Motor neuron (in vitro differentiated cells): ENCODE measurements at regions not wholly inside any gene's neighbourhood (a gene's known extent, or its start where the extent isn't known, plus 50 kb on each side); places are given as distances from the start of the nearest gene placed in this dataset.

ENCODE experiments used
- ATAC-seq, 8 experiments: fragments of 200-7000 bp; cut with Tn5 transposase; replicated peaks in 6 of 8; 2 replicates each; pipeline ENCODE4 v1.8.0; 2021; ENCODE audit warnings: mild to moderate bottlenecking in 8 of 8, moderate library complexity in 8 of 8
- H3K27ac ChIP-seq, 2 donors: fragments of 250-450 bp; sonication (Bioruptor Pico); 2 replicates each; pipeline ENCODE4 v1.9.0; 2021; ENCODE audit warnings: antibody characterized with exemption in 2 of 2, mild to moderate bottlenecking in 2 of 2, moderate library complexity in 1 of 2
- H3K4me1 ChIP-seq, 2 donors: fragments of 250-450 bp; sonication (Bioruptor Pico); replicated peaks in 1 of 2; 2 replicates each; pipeline ENCODE4 v1.6.1; 2021; ENCODE audit warnings: antibody characterized with exemption in 2 of 2, mild to moderate bottlenecking in 2 of 2, moderate library complexity in 1 of 2
- H3K4me3 ChIP-seq, 5 donors: fragments of 250-450 bp; sonication (Bioruptor Pico); 2 replicates each; pipeline ENCODE4 v1.9.0; 2021; ENCODE audit warnings: antibody characterized with exemption in 5 of 5, mild to moderate bottlenecking in 5 of 5, moderate library complexity in 4 of 5
- WGBS, 10 experiments: fragments of 450-650 bp; shearing (Covaris generic); methylation state at CpG; one replicate each; pipeline ENCODE4 v1.0.0; 2022; 5-methylcytosine and 5-hydroxymethylcytosine counted together
- in situ Hi-C, 9 experiments: fragments of 400-800 bp; cut with MboI; loops; one replicate each; pipeline ENCODE4 v1.15.0; 2021; ENCODE audit warnings: low sequenced_read_pairs in 9 of 9, low pct_unique_long_range_greater_than_20kb in 2 of 9; ENCODE audit not compliant: unreplicated experiment in 9 of 9

DNA sequence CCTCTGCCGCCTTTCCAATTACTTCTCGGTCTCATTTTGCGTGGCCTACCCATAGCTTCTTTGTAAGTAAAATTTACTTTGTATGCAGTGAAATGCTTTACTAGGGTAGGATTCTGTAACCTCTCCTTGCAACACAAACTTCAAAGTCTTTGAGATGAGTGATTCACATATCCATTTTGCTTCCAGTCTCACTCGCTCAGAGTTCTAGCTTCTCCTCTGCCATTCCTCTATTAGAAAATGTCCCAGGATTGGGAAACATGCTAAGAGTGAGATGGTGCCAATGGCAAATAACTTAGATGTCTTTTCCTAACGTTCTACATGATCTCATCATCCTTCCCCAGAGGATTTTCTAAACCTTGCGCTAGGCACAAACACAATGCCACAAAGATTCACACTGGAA is 270.5 kb upstream of the SLC30A5 start:
- Histone ChIP-seq H3K4me3 (no peak overlapping the region), H3K4me1 (no peaks in the 10 kb centered on the region), H3K27ac (no peak overlapping the region)
- no peak for ATAC-seq
- in situ Hi-C loops: no loop called here
- WGBS, 10 experiments: 7 to 100% (median 86%) methylated on average over 2 to 6 of the region's 6 CpGs

DNA sequence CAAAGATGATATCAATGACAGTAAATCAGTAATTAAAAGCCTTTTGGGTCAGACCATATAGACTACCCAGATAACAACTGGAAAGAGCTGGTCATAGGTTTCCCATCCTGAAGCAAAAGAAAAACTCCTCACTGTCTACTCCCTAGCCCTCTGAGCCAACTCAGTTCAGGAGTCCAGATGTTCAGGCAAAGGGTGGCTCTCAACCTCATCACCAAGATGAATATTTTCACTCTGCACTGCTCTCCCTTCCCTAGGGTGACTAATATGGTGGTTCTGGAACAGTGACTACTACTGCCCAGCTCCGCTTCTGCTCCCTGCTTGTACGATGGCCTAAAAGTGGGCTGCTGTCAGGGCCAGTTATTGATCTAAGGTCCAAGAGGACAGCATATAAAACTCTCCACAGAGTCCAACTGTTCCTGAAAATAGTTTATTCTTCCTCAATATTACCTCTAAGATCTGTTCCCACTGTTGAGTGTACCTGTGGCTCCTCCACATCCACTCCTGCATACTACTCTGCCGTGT is 263.4 kb upstream of the SLC30A5 start:
- in situ Hi-C loops: no loop called here
- WGBS, 10 experiments: 0 to 100% (median 86%) methylated on average over 1 to 3 of the region's 3 CpGs; no CpG with 5 or more reads in 1 of the 10 experiments
- H3K27ac ChIP-seq: no peak overlapping the region

DNA sequence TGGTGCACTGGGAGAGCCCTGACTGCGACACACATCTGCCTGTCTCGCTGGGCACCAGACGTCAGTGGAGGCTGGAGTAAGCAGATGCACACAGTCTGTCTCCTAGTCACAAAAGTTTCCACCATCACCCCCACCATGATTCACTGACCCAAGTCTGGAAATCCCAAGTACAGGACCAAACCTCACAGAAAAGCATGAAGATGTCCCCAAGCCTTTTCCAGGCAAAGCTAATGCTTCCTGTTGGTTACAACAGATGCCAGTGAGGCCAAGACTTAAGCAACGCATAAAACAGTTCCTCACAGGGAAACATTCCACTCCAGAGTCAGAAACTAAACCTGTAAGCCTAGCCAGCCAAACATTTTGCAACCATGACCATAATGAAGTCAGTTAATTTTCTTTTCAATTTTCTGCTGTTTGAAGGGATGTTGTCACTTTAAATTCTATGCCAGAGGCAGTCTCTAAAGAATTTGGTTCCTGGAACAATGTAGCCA is 259.3 kb upstream of the SLC30A5 start:
- WGBS, 10 experiments: 47 to 100% (median 78%) methylated on average over 1 to 4 of the region's 4 CpGs; no CpG with 5 or more reads in 5 of the 10 experiments
- ATAC-seq: peak in 1 of 8 experiments; percentile 34

More for the DNA sequence above, 263.4 kb upstream of the SLC30A5 start:
- H3K4me3 ChIP-seq: no peak overlapping the region
- peak in 2 of 8 experiments; percentile 90 to 97 for ATAC-seq
- H3K4me1 ChIP-seq: no peaks in the 10 kb centered on the region

DNA sequence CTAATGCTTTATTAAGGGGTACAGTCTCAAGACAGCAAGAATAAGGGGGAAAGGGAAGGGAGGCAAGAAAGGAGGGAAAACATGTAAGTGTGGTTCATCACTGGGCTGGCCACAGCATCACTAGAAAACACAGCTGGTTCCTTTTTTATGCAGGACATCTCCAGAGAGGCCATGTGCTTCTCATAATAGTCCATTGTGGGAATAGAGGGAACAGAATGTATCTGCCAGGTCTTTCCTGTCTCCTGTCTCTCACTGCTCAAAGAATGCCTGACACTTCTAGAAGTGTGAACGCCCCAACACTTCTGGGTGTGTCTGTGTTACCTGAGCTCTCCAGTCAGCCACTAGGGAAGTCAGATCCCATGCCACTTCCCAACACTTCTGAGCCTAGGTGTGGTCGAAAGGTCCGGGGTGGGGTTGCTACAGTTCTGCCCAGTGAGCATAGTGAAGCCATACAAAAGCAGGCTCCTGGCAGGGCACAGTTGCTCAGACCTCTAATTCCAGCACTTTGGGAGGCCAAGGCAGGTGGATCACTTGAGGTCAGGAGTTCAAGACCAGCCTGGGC is 255.6 kb upstream of the SLC30A5 start:
- WGBS, 10 experiments: 27 to 94% (median 71%) methylated on average over 1 to 3 of the region's 3 CpGs; no CpG with 5 or more reads in 5 of the 10 experiments
- Histone ChIP-seq H3K4me3 (no peak overlapping the region), H3K27ac (no peak overlapping the region), H3K4me1 (no peaks in the 10 kb centered on the region)
- in situ Hi-C loops: no loop called here
- ATAC-seq: peak in 1 of 8 experiments; percentile 44

More for the DNA sequence above, 259.3 kb upstream of the SLC30A5 start:
- in situ Hi-C loops: no loop called here
- H3K27ac ChIP-seq: no peak overlapping the region
- no peak overlapping the region for H3K4me3 ChIP-seq
- no peaks in the 10 kb centered on the region for H3K4me1 ChIP-seq

DNA sequence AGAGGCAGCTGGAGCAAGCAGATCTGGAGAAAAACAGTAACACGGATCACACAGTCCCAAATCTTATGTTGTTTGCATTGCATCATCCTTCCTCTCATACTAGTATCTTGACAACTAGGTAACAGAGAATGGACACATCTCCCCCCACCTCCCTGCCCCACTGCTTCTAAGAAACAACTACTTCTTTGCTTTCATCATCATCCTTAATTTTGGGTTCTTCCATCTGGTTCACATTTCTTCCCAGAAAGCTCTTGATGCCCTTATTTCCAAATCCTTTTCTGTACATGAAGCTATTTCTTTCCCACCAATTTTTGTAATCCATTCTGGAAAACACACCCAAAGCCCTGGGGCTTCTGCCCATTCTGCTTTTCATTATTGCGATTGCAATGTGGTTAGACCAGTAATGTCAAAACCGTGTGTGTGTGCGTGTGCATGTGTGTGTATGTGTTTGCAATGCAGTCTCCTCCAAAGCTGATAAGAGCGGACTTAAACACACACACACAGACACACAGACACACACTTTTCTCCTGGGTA is 254.7 kb upstream of the SLC30A5 start:
- H3K4me1 ChIP-seq: no peaks in the 10 kb centered on the region
- no peak overlapping the region for H3K4me3 ChIP-seq
- in situ Hi-C loops: no loop called here
- ATAC-seq: peak in 3 of 8 experiments; percentile 43 to 69 (median 55)
- 0 to 100% (median 80%) methylated on average over 1 to 5 of the region's 5 CpGs; no CpG with 5 or more reads in 1 of the 10 experiments for WGBS, 10 experiments
- H3K27ac ChIP-seq: no peak overlapping the region

DNA sequence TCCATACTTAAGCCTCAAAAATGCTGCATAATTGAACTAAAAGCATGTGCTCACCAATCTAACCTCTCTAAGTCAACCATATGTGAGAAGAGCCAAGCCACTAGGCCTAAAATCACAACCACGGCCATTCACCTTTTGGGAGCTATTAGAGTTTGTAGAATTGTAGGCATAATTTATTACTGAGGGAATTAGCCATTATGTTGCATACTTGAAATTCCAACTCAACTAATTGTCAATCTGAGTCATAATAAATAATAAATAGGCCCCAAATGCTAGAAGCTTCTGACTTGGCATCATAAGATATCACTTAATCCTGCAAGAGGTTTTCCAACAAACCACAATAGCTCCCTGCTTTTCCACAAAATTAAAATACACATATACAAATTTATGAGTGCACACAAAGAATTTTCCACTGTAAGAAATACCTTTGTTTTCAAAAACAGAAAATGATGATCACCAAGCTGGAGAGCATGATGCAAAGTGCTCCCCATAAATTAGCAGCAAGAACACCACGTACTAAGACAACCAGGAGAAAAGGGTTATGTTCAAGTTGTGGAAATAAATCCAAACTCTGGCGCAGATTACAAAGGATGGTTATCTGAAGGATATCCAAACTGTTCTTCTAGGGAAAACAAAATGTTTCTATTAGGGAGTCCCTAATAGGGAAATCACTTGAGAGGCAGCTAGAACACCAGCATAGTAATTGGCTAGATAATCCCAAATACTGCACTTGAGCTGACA is 250.0 kb upstream of the SLC30A5 start:
- in situ Hi-C loops: no loop called here
- no peak overlapping the region for H3K27ac ChIP-seq

DNA sequence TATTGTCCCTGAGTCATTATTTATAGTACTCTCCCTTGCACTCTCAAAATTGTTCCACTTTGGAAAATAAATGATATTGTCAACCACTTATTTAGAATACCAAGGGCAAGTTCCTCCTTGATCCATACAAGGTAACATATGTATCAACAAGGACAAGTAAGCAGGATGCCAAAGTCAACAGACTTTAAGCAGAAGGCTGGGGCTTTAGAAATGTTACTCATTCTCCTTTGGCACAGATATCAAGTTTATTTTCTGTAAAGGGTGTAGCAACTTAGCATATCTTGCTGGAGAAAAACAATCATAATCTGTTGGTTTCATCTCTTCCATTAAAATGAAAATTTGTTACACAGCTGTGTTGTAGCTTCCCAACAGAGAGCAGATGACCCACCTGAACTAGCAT is 248.7 kb upstream of the SLC30A5 start:
- no peaks in the 10 kb centered on the region for H3K4me1 ChIP-seq
- no peak overlapping the region for H3K27ac ChIP-seq
- H3K4me3 ChIP-seq: no peak overlapping the region
- in situ Hi-C loops: no loop called here
- peak in 2 of 8 experiments; percentile 45 to 56 for ATAC-seq

More for the DNA sequence above, 250.0 kb upstream of the SLC30A5 start:
- 0 to 100% (median 87%) methylated on average over 1 to 3 of the region's 3 CpGs; no CpG with 5 or more reads in 2 of the 10 experiments for WGBS, 10 experiments
- no peak overlapping the region for H3K4me3 ChIP-seq
- H3K4me1 ChIP-seq: no peaks in the 10 kb centered on the region
- no peak for ATAC-seq

DNA sequence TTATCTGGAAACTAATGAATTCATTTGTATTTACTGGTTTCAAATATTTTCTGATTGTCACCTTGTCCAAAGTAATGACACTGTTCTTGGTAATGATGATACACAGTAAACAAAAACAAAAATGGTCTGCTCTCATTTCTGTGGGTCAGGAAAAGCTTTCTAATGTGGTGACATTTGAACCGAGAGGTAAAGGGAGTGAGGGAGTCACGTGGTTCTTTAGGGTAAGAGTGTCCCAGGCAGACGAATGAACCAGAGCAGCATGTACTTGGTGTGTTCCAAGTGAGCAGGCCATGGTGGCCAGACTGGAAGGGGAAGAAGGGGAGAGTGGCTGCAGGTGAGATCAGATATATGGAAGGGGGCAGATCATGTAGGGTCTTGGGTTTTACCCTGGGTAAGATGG is 247.0 kb upstream of the SLC30A5 start:
- Histone ChIP-seq H3K27ac (no peak overlapping the region), H3K4me3 (no peak overlapping the region), H3K4me1 (no peaks in the 10 kb centered on the region)
- in situ Hi-C loops: no loop called here
- WGBS, 10 experiments: 14 to 100% (median 89%) methylated on average over 1 to 3 of the region's 3 CpGs; no CpG with 5 or more reads in 1 of the 10 experiments
- no peak for ATAC-seq

DNA sequence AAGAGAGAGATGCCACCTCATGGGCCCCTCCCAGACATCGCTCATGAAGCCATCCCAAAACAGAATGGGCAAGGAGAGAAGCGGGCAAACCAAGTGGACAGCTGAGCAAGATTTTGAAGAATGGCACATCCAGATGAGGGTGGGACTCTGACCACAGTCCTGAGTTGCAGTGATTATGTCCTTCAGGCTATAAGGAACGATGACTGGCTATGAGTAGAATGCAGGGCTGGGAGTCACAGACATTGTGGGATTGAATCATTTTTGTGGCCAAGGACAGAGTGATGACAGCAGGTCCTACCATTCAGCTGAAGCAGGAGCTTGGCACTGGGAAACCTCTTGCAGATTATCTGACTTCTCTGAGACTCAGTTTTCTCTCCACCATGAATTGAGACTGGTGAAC is 245.7 kb upstream of the SLC30A5 start:
- in situ Hi-C loops: no loop called here
- WGBS, 10 experiments: 17 to 100% (median 93%) methylated on average over 1 to 3 of the region's 3 CpGs; no CpG with 5 or more reads in 3 of the 10 experiments
- no peak overlapping the region for H3K27ac ChIP-seq
- no peaks in the 10 kb centered on the region for H3K4me1 ChIP-seq
- H3K4me3 ChIP-seq: no peak overlapping the region
- ATAC-seq: peak in 3 of 8 experiments; percentile 9 to 96 (median 89)

DNA sequence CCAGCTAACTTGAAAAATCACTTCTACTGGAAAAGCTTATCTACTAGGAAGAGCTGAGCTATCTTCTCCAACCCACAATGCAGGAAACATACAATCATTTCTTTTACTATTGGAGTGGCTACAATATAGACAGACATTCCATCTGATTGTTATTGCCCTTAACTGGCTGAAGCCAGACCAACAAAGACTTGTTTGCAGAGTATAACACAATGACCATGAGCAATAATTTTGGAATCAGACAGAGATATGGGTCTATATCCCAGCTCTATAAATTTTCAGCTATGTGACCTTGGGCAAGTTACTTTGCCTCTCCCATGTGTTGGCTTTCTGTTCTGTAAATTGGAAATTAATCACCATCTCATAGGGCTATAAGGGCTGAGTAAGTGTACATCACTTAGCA is 244.7 kb upstream of the SLC30A5 start:
- no peaks in the 10 kb centered on the region for H3K4me1 ChIP-seq
- no peak overlapping the region for H3K4me3 ChIP-seq
- in situ Hi-C loops: no loop called here

DNA sequence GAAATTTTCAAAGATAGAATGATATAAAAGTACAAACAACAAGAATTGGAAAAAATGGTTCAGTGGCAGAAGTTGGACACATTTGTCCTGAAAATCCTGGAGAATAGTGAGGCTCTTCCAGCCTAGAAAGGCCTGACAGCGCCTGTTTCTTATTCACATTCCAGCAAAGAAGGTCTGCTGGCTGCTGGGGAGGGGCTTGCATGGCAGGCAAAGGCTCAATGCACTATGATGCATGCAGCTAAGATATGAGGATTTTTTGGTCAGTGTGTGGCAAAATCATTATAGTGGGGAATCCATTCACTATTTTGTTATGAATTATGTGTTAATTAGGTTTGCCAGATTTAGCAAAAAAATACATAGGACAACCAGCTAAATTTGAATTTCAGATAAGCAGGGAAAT is 243.9 kb upstream of the SLC30A5 start:
- Histone ChIP-seq H3K27ac (no peak overlapping the region), H3K4me3 (no peak overlapping the region), H3K4me1 (no peaks in the 10 kb centered on the region)
- in situ Hi-C loops: no loop called here
- no peak for ATAC-seq
- WGBS, 10 experiments: 40 to 100% (median 78%) methylated on average over 1 of the region's 1 CpG; no CpG with 5 or more reads in 3 of the 10 experiments

More for the DNA sequence above, 244.7 kb upstream of the SLC30A5 start:
- H3K27ac ChIP-seq: no peak overlapping the region
- ATAC-seq: no peak

DNA sequence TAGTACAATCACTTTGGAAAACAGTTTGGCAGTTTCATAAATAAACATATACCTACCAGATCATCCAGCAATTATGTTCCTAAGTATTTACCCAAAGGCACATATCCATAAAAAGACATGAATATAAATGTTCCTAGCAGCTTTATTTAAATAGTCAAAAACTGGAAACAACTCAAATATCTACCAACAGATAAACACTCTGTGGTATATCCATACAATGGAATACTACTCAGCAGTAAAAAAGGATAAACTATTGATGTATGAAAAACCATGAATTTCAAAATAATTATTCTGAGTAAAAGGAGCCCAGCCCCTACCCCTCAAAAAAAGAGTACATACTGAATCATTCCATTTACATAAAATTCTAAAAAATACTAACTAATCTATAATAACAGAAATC is 232.7 kb upstream of the SLC30A5 start:
- in situ Hi-C loops: no loop called here
- Histone ChIP-seq H3K27ac (no peak overlapping the region), H3K4me3 (no peak overlapping the region), H3K4me1 (no peaks in the 10 kb centered on the region)
- ATAC-seq: no peak

DNA sequence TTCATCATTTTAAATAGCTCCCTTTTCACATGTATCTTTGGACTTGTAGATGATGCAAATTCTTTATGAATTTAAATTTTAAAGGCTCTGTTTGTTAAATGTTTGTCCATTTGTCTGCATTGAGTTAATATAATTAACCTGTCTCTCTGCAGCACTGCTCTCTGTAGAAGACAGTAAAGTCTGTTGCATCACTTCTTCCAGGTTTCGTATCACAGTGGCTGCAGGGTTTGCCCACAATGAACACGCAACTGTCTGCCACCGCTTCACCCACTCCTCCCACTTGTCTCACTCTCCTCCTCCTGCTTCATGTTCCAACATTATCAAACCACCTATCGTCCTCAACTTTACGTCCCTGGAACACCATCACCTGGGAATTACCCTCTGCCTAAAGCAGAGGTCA is 231.3 kb upstream of the SLC30A5 start:
- no peaks in the 10 kb centered on the region for H3K4me1 ChIP-seq
- in situ Hi-C loops: no loop called here
- ATAC-seq: no peak
- H3K27ac ChIP-seq: no peak overlapping the region
- no peak overlapping the region for H3K4me3 ChIP-seq
- WGBS, 10 experiments: 53 to 100% (median 90%) methylated on average over 1 to 5 of the region's 5 CpGs; no CpG with 5 or more reads in 2 of the 10 experiments
